ENCODE measurements at regions not wholly inside any gene's neighbourhood (a gene's known extent, or its start where the extent isn't known, plus 50 kb on each side); places are given as distances from the start of the nearest gene placed in this dataset.
A peak's percentile ranks its signal among the peaks of the same experiment; 100 is the strongest.

- WGBS (ENCODE audit: insufficient coverage), result 87% methylated on average over 5 of the region's 7 CpGs
- H3K4me1 Mint-ChIP-seq, result no peaks in the 10 kb centered on the region
- H3K4me2 ChIP-seq (replicated peaks; ENCODE audit: extremely low read depth, low read length, poor library complexity, severe bottlenecking), result no peak overlapping the region
Observed at GRCh38 chrX:147847999-147848398, 63.7 kb upstream of the FMR1 start.

GRCh38 chrX:147848543-147849443 lies 62.9 kb upstream of the FMR1 start:
- Histone ChIP-seq H3K9me3 (replicated peaks in 1 of 2; ENCODE audit: control insufficient read depth in 1 of 2, insufficient read depth in 1 of 2, low read length in 2 of 2) (no peaks in the 10 kb centered on the region), H3K36me3 (replicated peaks in 1 of 2; ENCODE audit: control insufficient read depth in 1 of 2, insufficient read depth in 2 of 2, low read length in 2 of 2) (no peaks in the 10 kb centered on the region), H3K4me2 (replicated peaks; ENCODE audit: extremely low read depth, low read length, poor library complexity, severe bottlenecking) (no peak overlapping the region), H2AFZ (ENCODE audit: insufficient read depth, low read depth, low read length, poor library complexity, severe bottlenecking) (no peak overlapping the region), H3K27ac (ENCODE audit: low read depth in 1 of 2, low read length in 2 of 2) (no peak overlapping the region), H3K4me3 (replicated peaks in 1 of 3; ENCODE audit: low read depth in 2 of 3, low read length in 3 of 3) (no peak overlapping the region), H3K79me2 (ENCODE audit: insufficient read depth, low read length) (no peaks in the 10 kb centered on the region), H3K9ac (ENCODE audit: insufficient read depth, low read length, poor library complexity, severe bottlenecking) (no peak overlapping the region), H3K27me3 (ENCODE audit: control insufficient read depth in 2 of 2, insufficient read depth in 2 of 2, low read length in 2 of 2) (no peaks in the 10 kb centered on the region), H4K20me1 (ENCODE audit: insufficient read depth, low read length) (no peaks in the 10 kb centered on the region), H3K4me1 (ENCODE audit: control insufficient read depth in 1 of 2, insufficient read depth in 2 of 2, low read length in 2 of 2) (peaks cover 0 to 3% of the 10 kb centered on the region in 2 donors)
- Mint-ChIP-seq H3K27me3 (ENCODE audit: low read depth in 3 of 3) (peaks cover 0 to 2% (median 0%) of the 10 kb centered on the region in 3 donors), H3K9me3 (peaks cover 0 to 6% (median 0%) of the 10 kb centered on the region in 7 donors), H3K4me3 (no peak overlapping the region), H3K36me3 (no peaks in the 10 kb centered on the region), H3K4me1 (no peaks in the 10 kb centered on the region), H3K27ac (no peak overlapping the region)
- no peak for DNase-seq
- WGBS (ENCODE audit: insufficient coverage), result 100% methylated on average over 1 of the region's 2 CpGs
- TF ChIP-seq CTCF (IDR thresholded peaks at IDR 0.05), result no peak
- intact Hi-C loops (cut with micrococcal nuclease), result no loop called here

More at GRCh38 chrX:147847999-147848398, 63.7 kb upstream of the FMR1 start:
- Histone ChIP-seq H3K27ac (ENCODE audit: low read depth in 1 of 2, low read length in 2 of 2) (no peak overlapping the region), H3K9ac (ENCODE audit: insufficient read depth, low read length, poor library complexity, severe bottlenecking) (no peak overlapping the region), H3K4me3 (replicated peaks in 1 of 3; ENCODE audit: low read depth in 2 of 3, low read length in 3 of 3) (no peak overlapping the region), H3K27me3 (ENCODE audit: control insufficient read depth in 2 of 2, insufficient read depth in 2 of 2, low read length in 2 of 2) (no peaks in the 10 kb centered on the region), H3K4me1 (ENCODE audit: control insufficient read depth in 1 of 2, insufficient read depth in 2 of 2, low read length in 2 of 2) (peaks cover 0 to 3% of the 10 kb centered on the region in 2 donors), H4K20me1 (ENCODE audit: insufficient read depth, low read length) (no peaks in the 10 kb centered on the region), H3K9me3 (replicated peaks in 1 of 2; ENCODE audit: control insufficient read depth in 1 of 2, insufficient read depth in 1 of 2, low read length in 2 of 2) (no peaks in the 10 kb centered on the region), H3K79me2 (ENCODE audit: insufficient read depth, low read length) (no peaks in the 10 kb centered on the region), H3K36me3 (replicated peaks in 1 of 2; ENCODE audit: control insufficient read depth in 1 of 2, insufficient read depth in 2 of 2, low read length in 2 of 2) (no peaks in the 10 kb centered on the region), H2AFZ (ENCODE audit: insufficient read depth, low read depth, low read length, poor library complexity, severe bottlenecking) (no peak overlapping the region)
- no peak for DNase-seq
- no peak for TF ChIP-seq CTCF (IDR thresholded peaks at IDR 0.05)
- no peak overlapping the region for H3K4me3 Mint-ChIP-seq
- H3K9me3 Mint-ChIP-seq, result peaks cover 0 to 6% (median 0%) of the 10 kb centered on the region in 7 donors
- no peaks in the 10 kb centered on the region for H3K36me3 Mint-ChIP-seq
- intact Hi-C loops (cut with micrococcal nuclease), result no loop called here
- peak overlapping the region in 1 of 7 donors; percentile 39 for H3K27ac Mint-ChIP-seq
- H3K27me3 Mint-ChIP-seq (ENCODE audit: low read depth in 3 of 3), result peaks cover 0 to 2% (median 0%) of the 10 kb centered on the region in 3 donors

Measured in CD14-positive monocyte (primary cell).